Trophoblast cell (in vitro differentiated cells and primary cell): ENCODE measurements at regions not wholly inside any gene's neighbourhood (a gene's known extent, or its start where the extent isn't known, plus 50 kb on each side); places are given as distances from the start of the nearest gene placed in this dataset.

Experiments
- DNase-seq, 2 donors: peaks; one replicate each; pipeline ENCODE4 v3.0.0-alpha.2; 2016
- H2AFZ ChIP-seq: 2 replicates; pipeline ENCODE4 v1.6.1; 2013; ENCODE audit warnings: low read length, moderate library complexity, mild to moderate bottlenecking; ENCODE audit not compliant: insufficient read depth, poor library complexity
- H2AK5ac ChIP-seq: 2 replicates; pipeline ENCODE4 v1.6.1; 2013; ENCODE audit warnings: mild to moderate bottlenecking, low read length
- H2BK120ac ChIP-seq: 2 replicates; pipeline ENCODE4 v1.6.1; 2013; ENCODE audit warnings: low read length, mild to moderate bottlenecking, moderate library complexity; ENCODE audit not compliant: insufficient read depth, poor library complexity
- H2BK12ac ChIP-seq: 2 replicates; pipeline ENCODE4 v1.6.1; 2013; ENCODE audit warnings: mild to moderate bottlenecking, low read length, moderate library complexity
- H2BK5ac ChIP-seq: 2 replicates; pipeline ENCODE4 v1.6.1; 2013; ENCODE audit warnings: low read length, low read depth, moderate library complexity, mild to moderate bottlenecking; ENCODE audit not compliant: poor library complexity
- H3K14ac ChIP-seq: 2 replicates; pipeline ENCODE4 v1.6.1; 2013; ENCODE audit warnings: mild to moderate bottlenecking, low read length
- H3K18ac ChIP-seq: 2 replicates; pipeline ENCODE4 v1.6.1; 2013; ENCODE audit warnings: mild to moderate bottlenecking, low read length
- H3K23ac ChIP-seq: 2 replicates; pipeline ENCODE4 v1.6.1; 2013; ENCODE audit warnings: low read length
- H3K27ac ChIP-seq: 2 replicates; pipeline ENCODE4 v1.5.1; 2013; ENCODE audit warnings: low read depth, mild to moderate bottlenecking, inconsistent platforms, low read length, moderate library complexity
- H3K27me3 ChIP-seq: 2 replicates; pipeline ENCODE4 v1.6.1; 2013; ENCODE audit warnings: inconsistent platforms, mild to moderate bottlenecking, low read length, moderate library complexity; ENCODE audit not compliant: insufficient read depth
- H3K36me3 ChIP-seq, 2 experiments: 1 replicate in 1 of 2; 2 replicates in 1 of 2; pipeline ENCODE4 v1.6.1; 2013; ENCODE audit warnings: low read length in 2 of 2, mild to moderate bottlenecking in 2 of 2, moderate library complexity in 1 of 2; ENCODE audit not compliant: insufficient read depth in 2 of 2, control insufficient read depth in 1 of 2
- H3K4ac ChIP-seq: 2 replicates; pipeline ENCODE4 v1.6.1; 2013; ENCODE audit warnings: low read depth, mild to moderate bottlenecking, low read length, moderate library complexity
- H3K4me1 ChIP-seq, 2 experiments: 1 replicate in 1 of 2; 2 replicates in 1 of 2; pipeline ENCODE4 v1.6.1; 2013; ENCODE audit warnings: low read length in 2 of 2, mild to moderate bottlenecking in 2 of 2, moderate library complexity in 1 of 2; ENCODE audit not compliant: insufficient read depth in 2 of 2, control insufficient read depth in 1 of 2
- H3K4me2 ChIP-seq: 2 replicates; pipeline ENCODE4 v1.6.1; 2013; ENCODE audit warnings: inconsistent platforms, mild to moderate bottlenecking, low read length, moderate library complexity
- H3K4me3 ChIP-seq: 2 replicates; pipeline ENCODE4 v1.5.1; 2013; ENCODE audit warnings: mild to moderate bottlenecking, low read depth, low read length, inconsistent platforms
- H3K79me1 ChIP-seq: one replicate; pipeline ENCODE4 v1.6.1; 2013; ENCODE audit warnings: low read length
- H3K79me2 ChIP-seq: 2 replicates; pipeline ENCODE4 v1.6.1; 2013; ENCODE audit warnings: low read length, mild to moderate bottlenecking; ENCODE audit not compliant: control insufficient read depth, insufficient read depth, poor library complexity
- H3K9ac ChIP-seq: 2 replicates; pipeline ENCODE4 v1.6.1; 2013; ENCODE audit warnings: mild to moderate bottlenecking, low read length
- H3K9me3 ChIP-seq: 2 replicates; pipeline ENCODE4 v1.6.1; 2013; ENCODE audit warnings: low read depth, mild to moderate bottlenecking, control low read depth, inconsistent platforms, low read length; ENCODE audit not compliant: insufficient read depth
- H4K12ac ChIP-seq: 2 replicates; pipeline ENCODE4 v1.6.1; 2013; ENCODE audit warnings: low read depth, mild to moderate bottlenecking, low read length, moderate library complexity
- H4K8ac ChIP-seq: 2 replicates; pipeline ENCODE4 v1.6.1; 2013; ENCODE audit warnings: low read depth, mild to moderate bottlenecking, low read length, moderate library complexity
- H4K91ac ChIP-seq: one replicate; pipeline ENCODE4 v1.6.1; 2013; ENCODE audit warnings: low read depth, mild to moderate bottlenecking, low read length, moderate library complexity
- WGBS: extraction: QIAGEN DNeasy Blood & Tissue Kit; methylation state at CpG from one replicate; pipeline ENCODE4 v1.1.7; 2013; ENCODE audit warnings: missing lambda C conversion rate; ENCODE audit not compliant: insufficient read length, insufficient coverage; ENCODE audit errors: extremely low coverage; 5-methylcytosine and 5-hydroxymethylcytosine counted together

GRCh38 chr3:162971715-162972114, 1475.1 kb downstream of the OTOL1 start:
- no peak overlapping the region for H2BK12ac ChIP-seq
- H4K91ac ChIP-seq = no peak overlapping the region
- H3K18ac ChIP-seq = no peak overlapping the region
- H4K12ac ChIP-seq = no peak overlapping the region
- no peak overlapping the region for H3K23ac ChIP-seq
- H3K79me1 ChIP-seq = no peaks in the 10 kb centered on the region
- H3K27me3 ChIP-seq = no peaks in the 10 kb centered on the region
- H3K14ac ChIP-seq = no peak overlapping the region
- H2AK5ac ChIP-seq = no peak overlapping the region
- no peak overlapping the region for H3K4ac ChIP-seq
- H3K27ac ChIP-seq = no peak overlapping the region
- no peaks in the 10 kb centered on the region for H3K4me1 ChIP-seq
- H3K9me3 ChIP-seq = no peaks in the 10 kb centered on the region
- no peak overlapping the region for H3K9ac ChIP-seq
- H2BK120ac ChIP-seq = no peak overlapping the region
- no peak overlapping the region for H4K8ac ChIP-seq
- H3K4me3 ChIP-seq = no peak overlapping the region
- H3K79me2 ChIP-seq = no peaks in the 10 kb centered on the region
- H2BK5ac ChIP-seq = no peak overlapping the region
- no peak for DNase-seq
- WGBS = no CpG with 5 or more reads among the region's 2 CpGs
- no peaks in the 10 kb centered on the region for H3K36me3 ChIP-seq
- no peak overlapping the region for H2AFZ ChIP-seq
- H3K4me2 ChIP-seq = no peak overlapping the region

DNA sequence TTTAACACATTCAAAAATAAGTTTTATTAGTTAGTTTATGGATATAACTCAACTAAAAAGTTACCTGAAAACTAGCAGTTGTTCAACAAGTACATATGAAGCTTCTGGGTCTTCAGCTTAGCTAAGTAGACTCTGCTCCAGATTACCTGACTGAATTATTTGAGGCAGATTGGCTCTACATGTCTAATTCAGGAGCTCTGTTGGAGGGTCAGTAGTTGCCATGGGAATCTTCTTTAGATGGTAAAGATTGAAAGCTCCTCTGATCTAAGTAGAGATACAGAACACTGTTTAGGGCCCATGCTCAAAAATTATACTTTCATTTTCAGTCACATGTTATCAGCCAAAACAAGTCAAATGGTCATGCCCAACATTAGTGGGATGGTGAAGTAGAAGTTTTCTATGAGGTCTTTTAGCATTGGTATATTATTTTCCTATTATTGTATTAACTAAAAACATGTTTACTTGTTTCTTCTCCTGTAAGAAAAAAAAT, 1476.9 kb downstream of the OTOL1 start:
- Histone ChIP-seq H3K36me3 (no peaks in the 10 kb centered on the region), H3K9ac (no peak overlapping the region), H3K79me1 (no peaks in the 10 kb centered on the region), H3K18ac (no peak overlapping the region), H3K9me3 (no peaks in the 10 kb centered on the region), H3K23ac (no peak overlapping the region), H2AK5ac (no peak overlapping the region), H3K4me1 (no peaks in the 10 kb centered on the region), H2AFZ (no peak overlapping the region), H2BK5ac (no peak overlapping the region), H3K14ac (no peak overlapping the region), H4K8ac (no peak overlapping the region), H4K91ac (no peak overlapping the region), H2BK12ac (no peak overlapping the region), H3K27ac (no peak overlapping the region), H2BK120ac (no peak overlapping the region), H3K79me2 (no peaks in the 10 kb centered on the region), H3K4ac (no peak overlapping the region), H3K27me3 (no peaks in the 10 kb centered on the region), H3K4me3 (no peak overlapping the region), H3K4me2 (no peak overlapping the region), H4K12ac (no peak overlapping the region)
- DNase-seq = no peak

DNA sequence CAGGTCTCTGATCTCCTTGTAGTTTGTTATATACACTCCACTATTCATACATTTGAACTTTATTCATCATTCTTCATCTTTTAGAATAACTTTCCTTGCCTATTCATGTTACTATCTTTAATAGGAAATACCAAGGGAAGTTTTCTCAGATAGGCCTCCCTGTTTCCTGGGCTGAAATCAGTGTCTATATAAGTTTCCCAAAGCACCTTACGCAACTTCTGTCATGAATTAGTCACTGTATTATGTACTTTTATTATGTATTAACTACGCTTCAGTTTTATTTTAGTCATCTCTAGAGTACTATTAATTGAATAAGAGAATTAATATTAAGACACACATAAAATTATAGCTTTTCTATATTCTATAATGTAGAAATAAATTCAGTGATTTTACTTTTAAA, 1481.5 kb downstream of the OTOL1 start:
- H3K4me3 ChIP-seq = no peak overlapping the region
- H2BK12ac ChIP-seq = no peak overlapping the region
- no peak overlapping the region for H2AK5ac ChIP-seq
- no peak overlapping the region for H2AFZ ChIP-seq
- no peak overlapping the region for H4K91ac ChIP-seq
- no peak overlapping the region for H2BK120ac ChIP-seq
- no peaks in the 10 kb centered on the region for H3K9me3 ChIP-seq
- no peaks in the 10 kb centered on the region for H3K36me3 ChIP-seq
- H2BK5ac ChIP-seq = no peak overlapping the region
- H4K12ac ChIP-seq = no peak overlapping the region
- no peaks in the 10 kb centered on the region for H3K79me1 ChIP-seq
- no peaks in the 10 kb centered on the region for H3K4me1 ChIP-seq
- H3K9ac ChIP-seq = no peak overlapping the region
- H3K4ac ChIP-seq = no peak overlapping the region
- no peak overlapping the region for H3K18ac ChIP-seq
- H3K23ac ChIP-seq = no peak overlapping the region
- WGBS = no CpG with 5 or more reads among the region's 2 CpGs
- no peak overlapping the region for H4K8ac ChIP-seq
- no peak for DNase-seq
- no peaks in the 10 kb centered on the region for H3K79me2 ChIP-seq
- H3K4me2 ChIP-seq = no peak overlapping the region
- no peaks in the 10 kb centered on the region for H3K27me3 ChIP-seq
- no peak overlapping the region for H3K14ac ChIP-seq
- H3K27ac ChIP-seq = no peak overlapping the region

GRCh38 chr3:162984746-162985145, 1488.1 kb downstream of the OTOL1 start:
- no peak overlapping the region for H2BK5ac ChIP-seq
- no CpG with 5 or more reads among the region's 4 CpGs for WGBS

More at GRCh38 chr3:162984746-162985145, 1488.1 kb downstream of the OTOL1 start:
- H4K8ac ChIP-seq = no peak overlapping the region
- H3K4me3 ChIP-seq = no peak overlapping the region
- H3K14ac ChIP-seq = no peak overlapping the region
- no peak overlapping the region for H2AFZ ChIP-seq
- no peak overlapping the region for H2BK12ac ChIP-seq
- H3K9ac ChIP-seq = no peak overlapping the region
- no peak overlapping the region for H3K18ac ChIP-seq
- H3K4ac ChIP-seq = no peak overlapping the region
- H4K12ac ChIP-seq = no peak overlapping the region
- no peak overlapping the region for H2BK120ac ChIP-seq
- no peaks in the 10 kb centered on the region for H3K36me3 ChIP-seq
- H3K9me3 ChIP-seq = no peaks in the 10 kb centered on the region
- no peaks in the 10 kb centered on the region for H3K27me3 ChIP-seq
- no peaks in the 10 kb centered on the region for H3K4me1 ChIP-seq
- no peak overlapping the region for H3K27ac ChIP-seq
- no peaks in the 10 kb centered on the region for H3K79me2 ChIP-seq
- no peak for DNase-seq
- no peak overlapping the region for H3K23ac ChIP-seq
- H3K4me2 ChIP-seq = no peak overlapping the region
- H3K79me1 ChIP-seq = no peaks in the 10 kb centered on the region
- H4K91ac ChIP-seq = no peak overlapping the region
- no peak overlapping the region for H2AK5ac ChIP-seq
